ELF-1 (cell line): ENCODE measurements at regions not wholly inside any gene's neighbourhood (a gene's known extent, or its start where the extent isn't known, plus 50 kb on each side); places are given as distances from the start of the nearest gene placed in this dataset.
"Not testable (repeated sequence)": the region's sequence is repeated elsewhere in the genome, so short reads cannot be mapped to it uniquely, and the experiment has no call there.

ENCODE experiments used
- DNase-seq: peaks from one replicate; pipeline ENCODE4 v3.0.0-alpha.2; 2016; ENCODE audit warnings: low read depth, low spot score

DNA sequence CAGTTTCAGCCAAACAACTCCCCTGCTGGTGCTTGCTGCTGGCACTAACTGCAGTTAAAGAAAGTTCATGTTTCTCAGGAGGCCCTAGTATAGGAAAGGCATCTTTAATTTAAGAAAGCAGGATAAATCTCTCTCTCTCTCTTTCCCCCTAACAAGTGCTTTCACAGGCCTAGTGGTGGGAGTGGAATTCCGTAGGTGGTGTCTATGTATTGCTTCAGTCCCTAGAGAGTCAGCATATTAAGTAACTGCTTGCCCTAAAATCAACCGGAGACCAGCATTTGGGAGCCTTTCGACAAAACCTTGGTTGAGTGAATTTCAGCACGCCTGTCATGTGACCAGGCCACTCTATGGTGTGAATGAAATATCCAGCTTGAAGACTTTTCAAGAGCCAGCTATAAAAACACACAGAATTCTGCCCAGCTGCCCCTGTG lies 169.2 kb upstream of the TGFBR2 start:
- no peak for DNase-seq

DNA sequence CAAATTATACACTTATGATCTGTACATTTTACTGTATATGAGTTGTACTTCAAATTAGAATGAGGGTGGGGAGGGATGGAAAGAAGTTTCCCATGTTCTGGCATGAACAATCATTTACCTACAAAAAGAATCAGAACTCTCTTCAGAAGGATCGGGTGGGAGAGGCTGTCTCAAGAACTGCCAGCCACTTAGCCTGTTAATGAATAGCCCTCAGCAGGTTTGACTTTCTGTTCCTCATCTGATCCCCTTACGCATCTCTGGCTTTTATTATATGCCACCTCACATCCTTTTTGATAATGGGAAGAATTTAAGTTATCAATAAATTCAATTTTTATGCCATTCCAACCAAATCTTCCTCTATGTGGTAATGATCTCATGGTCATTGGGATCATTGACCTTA lies 168.3 kb upstream of the TGFBR2 start:
- DNase-seq: no peak

DNA sequence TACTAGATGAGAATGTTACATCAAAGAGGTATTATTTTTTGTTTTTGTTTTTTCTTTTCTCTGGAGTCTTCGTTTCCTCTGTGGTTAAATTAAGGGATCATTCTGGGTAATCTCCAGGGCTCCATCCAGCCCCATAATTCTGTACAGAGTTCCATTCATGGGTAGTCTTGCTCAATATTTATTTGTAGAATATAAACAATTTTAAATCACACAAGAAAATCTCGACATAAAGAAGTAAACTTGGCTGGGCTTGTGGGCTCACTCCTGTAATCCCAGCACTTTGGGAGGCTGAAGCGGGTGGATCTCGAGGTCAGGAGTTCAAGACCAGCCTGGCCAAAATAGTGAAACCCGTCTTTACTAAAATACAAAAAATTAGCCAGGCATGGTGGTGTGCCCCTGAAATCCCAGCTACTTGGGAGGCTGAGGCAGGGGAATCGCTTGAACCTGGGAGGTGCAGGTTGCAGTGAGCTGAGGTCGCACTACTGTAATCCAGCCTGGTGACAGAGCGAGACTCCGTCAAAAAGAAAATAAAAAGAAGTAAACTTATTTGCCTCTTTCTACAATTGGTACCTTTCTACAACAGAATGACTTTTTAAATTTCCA lies 166.8 kb upstream of the TGFBR2 start:
- no peak for DNase-seq

DNA sequence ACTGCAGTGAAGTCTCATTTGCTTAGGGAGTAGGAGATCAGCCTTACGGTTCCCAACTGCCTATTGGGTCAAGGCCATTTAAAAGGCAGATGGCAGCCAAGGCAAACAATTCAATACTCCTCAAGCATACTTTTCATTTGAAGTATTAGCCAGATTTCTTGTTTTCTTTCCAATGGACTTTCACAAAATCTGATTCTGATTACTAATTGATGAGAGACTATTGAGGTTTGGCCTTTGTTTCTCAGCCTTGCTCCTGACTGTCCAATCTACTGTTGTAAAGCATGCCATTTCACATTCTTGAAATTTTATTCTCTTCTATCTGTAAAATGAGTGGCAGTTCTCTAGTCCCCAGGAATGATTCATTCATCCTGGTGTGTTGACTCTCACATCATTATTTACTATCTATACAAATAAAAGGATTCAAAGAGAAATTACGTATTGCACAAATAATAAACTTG lies 166.2 kb upstream of the TGFBR2 start:
- DNase-seq: no peak

DNA sequence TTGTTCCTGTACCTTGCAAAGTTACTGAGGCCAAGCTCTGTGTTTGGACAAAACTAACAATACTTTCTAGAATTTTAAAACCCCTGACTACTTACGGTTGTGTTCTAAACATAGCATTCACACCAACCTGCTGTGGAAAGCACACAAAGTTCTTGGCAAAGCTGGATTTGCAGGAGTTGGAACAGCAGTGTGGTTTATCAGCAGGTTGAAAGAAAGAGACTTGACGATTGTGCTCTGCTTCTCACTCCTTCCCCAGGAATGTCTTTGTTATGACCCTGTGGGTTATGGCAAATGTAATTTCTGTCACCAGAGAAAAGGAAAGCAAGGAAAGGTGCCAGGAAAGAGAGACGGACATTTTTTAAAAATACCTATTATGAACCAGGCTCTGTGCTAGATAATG lies 165.5 kb upstream of the TGFBR2 start:
- no peak for DNase-seq

DNA sequence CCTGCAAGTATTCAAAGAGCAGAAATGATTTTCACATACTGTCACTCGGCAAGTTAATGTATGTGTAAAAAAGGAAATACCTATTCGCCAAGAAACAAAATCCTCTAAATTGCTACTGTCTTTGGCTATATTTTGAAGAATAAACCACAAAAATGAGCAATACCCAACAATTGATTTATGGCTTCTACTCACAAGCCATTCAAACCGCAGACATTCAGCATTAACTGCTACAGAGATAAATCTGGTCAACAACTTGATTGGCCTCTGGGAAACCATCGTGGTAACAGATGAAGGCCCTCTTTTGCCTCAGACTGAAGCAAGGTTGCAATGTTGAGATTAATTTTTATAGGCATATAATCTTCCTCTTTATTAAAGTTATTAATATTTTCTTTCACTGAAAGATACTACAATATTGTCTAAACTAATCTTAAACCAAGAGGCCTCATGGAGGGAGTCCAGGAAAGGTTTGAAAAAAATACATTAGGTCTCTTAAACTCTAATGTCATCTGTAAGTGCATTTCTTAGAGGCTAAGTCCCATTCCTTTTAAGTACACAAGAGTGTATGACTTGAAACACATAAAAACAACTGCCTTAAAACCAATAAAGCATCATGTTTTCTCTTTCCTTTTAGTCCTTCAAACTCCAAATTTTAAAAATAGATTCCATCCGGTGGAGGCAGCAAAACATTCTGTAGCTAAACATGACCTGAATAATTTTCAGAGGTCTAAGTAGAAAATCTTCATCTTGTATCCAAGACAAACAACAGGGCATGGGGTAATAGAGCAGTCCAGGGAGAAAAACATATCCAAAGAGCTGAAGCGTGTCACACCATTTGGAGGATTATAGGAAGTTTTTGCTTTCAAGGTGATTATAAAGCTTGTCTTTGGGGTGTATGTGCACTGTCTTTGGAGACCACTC lies 162.4 kb upstream of the TGFBR2 start:
- no peak for DNase-seq

DNA sequence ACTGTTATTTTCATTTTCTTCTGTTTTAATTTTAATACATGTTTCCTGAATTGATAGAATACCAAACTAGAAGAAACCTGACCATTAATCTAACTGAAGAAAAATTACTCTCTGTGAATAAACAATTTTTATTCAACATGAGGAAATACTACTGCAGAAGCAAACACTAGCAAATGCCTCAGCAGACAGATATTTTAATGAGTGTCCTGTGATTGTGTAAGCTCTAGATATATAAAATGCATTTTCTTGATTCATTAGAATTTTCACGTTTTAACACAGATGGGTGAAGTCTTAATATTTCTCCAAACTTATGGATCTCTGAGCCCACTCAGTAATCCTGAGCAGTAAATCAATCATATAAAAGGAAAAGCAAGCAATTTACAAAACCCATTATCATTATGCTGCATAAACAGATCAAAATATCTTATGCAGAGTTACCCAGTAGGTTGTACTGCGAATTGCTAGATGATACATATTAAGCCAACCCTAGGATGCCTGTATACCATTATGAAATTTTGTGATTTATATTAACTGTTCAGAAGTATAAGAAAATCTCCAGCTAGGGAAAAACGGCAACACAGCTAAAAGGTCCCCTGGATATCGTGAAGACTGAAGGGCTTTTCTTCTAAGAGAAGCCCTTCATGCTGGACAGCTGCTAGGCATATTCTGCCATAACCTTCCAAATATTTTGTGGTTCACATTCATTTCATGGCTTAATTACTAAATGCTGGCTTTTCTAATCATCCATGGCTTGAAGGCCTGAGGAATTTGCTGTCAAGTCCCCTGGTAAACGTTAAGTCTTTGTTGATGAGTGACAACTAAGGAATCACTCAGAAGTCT lies 157.7 kb upstream of the TGFBR2 start:
- DNase-seq: no peak

DNA sequence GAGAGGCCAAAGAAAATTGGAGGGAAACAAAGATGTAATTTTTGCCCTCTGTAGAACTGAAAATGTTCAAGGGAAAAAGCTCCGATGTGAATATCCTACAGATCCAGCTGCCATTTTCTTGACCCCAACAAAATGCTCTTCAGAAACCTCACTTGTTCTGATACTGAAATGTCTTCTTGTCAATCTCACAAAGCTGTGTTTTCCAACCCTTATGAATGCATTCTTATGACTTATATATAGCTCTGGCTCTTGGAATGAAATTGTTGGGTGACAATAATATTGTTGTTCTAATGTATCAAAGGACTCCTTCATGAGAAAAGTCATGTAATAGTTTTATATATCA lies 157.1 kb upstream of the TGFBR2 start:
- no peak for DNase-seq

DNA sequence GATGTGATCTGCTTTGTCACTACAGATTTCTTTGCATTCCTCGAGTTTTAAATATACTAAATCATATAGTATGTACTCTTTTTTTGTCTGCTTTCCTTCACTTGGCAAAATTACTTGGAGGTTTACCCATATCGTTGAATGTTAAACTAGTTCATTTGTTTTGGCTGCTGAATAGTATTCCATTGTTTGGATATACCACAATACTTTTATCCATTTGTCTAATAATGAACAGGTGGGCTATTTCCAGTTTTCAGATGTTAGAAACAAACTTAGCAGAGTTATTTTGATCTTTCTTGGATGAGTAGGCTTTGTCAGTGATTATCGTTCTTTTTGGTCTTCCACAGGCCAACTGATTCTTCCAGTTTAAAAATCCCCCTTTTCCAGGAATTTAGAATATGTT lies 154.0 kb upstream of the TGFBR2 start:
- no peak for DNase-seq

DNA sequence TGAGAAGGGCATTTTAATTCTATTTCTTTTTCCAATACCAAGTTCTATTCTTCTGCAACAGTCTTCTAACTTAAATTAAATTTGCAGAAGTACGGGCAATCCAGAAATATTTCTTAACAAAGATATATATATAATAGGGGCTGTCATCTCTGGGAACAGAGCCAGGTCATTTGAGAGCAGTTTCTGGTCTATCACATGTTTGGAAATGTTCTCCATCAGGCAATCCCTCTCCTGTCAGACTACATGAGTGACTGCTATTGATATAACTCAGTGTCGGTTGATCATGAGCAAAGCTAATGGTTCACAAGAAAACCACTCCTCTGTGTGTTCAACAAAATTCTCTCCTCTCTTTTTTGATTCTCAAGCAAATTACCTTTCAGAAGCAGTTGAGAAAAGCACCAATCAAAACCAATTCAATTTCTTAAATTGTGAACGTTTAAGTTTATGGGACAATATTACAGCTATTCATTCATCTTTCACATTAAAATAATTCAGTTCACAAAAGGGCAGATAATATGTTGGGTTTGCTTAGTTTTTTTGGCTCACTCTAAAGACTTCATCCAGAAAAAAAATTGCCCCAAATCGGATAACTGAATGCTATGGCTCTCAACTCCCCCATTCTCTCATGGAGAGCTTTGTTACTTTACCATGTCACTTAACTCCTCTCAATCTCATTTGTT lies 152.9 kb upstream of the TGFBR2 start:
- no peak for DNase-seq

DNA sequence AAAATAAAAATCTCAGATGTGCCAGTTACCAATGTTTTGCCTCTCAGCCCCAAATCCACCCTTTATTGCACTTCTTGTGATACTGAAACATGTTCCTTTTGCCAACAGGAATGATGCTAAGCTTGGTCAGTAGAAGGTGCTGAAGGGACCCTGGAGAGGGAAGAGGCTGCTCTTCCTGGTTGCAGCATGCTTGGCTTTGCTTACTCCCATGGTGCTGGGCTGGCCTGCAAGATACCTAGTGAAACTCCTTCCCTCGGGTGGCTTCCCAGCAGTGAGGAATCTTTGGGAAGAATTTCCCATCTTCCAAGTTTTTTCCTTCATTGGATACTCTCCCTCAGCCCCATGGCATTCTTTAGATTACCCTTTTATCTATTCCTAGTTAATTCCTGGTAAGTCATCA lies 151.8 kb upstream of the TGFBR2 start:
- DNase-seq: no peak

DNA sequence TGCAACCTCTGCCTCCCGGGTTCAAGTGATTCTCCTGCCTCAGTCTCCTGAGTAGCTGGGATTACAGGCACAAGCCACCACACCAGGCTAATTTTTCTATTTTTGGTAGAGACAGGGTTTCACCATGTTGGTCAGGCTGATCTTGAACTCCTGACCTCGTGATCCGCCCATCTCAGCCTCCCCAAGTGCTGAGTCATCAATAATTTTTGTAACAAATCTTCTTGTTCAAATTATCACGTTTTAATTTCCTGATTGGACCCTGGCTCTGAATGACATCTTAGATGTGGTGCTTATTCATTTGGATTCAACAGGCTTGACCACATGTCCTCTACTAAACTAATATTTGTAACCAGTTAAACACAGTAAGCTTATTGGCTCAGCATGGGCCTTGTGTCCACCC lies 151.3 kb upstream of the TGFBR2 start:
- DNase-seq: not testable (repeated sequence)

DNA sequence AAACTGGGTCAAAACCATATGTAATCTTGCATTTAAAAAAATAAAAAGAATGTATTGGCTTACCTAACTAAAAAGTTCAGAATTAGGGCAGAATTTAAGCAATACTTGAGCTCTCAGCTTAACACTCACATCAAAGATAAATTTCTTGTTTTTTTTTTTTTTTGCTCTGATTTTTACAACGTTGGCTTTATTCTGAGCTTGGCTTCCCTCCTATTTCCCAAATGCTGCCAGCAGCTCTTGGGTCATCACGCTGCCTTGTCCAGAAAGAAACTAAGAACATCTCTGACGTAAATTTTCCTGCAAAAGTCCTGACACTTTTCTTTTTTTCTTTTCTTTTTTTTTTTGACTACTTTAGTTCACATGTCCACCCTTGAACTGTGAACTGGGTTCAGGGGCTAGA lies 150.6 kb upstream of the TGFBR2 start:
- no peak for DNase-seq

DNA sequence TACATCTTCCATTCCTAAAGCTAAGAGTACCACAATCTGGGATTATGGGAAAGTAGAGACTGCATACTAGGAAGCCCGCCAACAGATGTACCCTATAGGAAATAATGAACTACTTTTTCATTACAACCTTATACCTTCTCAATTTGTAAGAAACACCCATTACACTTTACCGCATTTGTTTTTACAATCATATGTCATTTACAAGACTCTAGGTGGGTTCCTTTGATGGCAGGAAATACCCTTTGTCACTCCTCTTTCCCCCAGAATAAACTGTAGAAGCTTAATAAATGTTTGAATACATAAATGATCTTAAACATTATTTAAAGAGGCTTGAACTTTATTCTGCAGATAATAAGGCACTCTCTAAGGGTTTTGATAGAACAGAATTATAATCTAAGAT lies 150.1 kb upstream of the TGFBR2 start:
- DNase-seq: no peak

DNA sequence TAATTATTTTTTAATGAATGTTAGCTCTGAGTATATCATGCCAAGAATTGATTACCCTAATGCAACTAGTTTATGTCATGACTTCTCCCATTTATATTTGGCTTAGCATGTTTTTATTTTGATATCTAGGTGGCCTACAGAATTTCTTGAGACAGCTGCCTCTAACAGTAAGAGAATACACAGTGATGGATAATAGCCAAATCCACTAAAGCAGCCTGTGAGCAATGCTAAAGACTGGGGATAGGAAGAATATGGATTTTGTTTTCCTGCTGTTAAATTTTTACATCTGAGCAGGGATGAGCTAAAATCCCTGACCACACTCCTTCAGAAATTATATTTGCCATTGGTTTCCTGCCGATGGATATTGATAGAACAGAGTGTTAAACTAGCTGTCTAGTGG lies 149.3 kb upstream of the TGFBR2 start:
- DNase-seq: no peak

DNA sequence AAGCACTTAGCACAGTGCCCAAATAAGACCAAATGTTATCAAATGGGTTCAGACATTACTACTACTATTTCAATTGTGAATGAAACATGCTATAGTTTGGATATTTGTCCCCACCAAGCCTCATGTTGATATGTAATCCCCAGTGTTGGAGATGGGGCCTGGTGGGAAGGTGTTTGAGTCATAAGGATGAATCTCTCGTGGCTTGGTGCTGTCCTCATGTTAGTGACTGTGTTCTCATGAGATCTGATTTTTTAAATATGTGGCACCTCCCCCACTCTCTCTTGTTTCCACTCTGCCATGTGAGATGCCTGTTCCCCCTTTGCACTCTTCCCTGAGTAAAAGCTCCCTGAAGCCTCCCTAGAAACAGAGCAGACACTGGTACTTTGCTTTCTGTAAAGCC lies 148.7 kb upstream of the TGFBR2 start:
- DNase-seq: no peak

DNA sequence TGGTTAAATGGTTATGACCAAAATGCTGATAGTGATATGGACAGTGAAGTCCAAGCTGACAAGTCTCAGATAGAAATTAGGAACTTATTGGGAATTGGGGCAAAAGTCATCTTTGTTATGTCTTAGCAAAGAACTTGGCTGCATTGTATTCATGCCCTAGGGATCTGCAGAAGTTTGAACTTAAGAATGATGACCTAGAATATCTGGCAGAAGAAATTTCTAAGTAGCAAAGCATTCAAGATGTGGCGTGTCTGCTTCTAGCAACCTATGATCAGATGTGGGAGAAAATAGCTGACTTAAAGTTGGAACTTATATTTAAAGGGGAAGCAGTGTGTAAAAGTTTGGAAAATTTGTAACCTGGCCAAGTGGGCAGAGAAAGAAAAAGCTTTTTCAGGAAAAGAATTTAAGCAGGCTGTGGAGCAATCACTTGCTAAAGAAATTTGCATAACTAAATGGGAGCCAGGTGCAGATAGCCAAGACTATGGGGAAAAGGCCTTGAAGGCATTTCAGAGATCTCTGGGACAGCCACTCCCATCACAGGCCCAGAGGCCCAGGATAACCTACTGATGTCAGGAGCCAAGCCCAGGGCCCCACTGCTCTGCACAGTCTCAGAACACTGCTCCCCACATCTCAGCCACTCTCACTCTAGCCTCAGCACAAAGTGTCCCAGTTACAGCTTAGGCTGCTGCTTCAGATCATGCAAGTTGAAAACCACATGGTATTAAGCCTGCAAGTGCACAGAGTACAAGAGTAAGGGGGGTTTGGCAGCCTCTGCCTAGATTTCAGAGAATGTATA lies 147.8 kb upstream of the TGFBR2 start:
- peak; percentile 6 for DNase-seq

DNA sequence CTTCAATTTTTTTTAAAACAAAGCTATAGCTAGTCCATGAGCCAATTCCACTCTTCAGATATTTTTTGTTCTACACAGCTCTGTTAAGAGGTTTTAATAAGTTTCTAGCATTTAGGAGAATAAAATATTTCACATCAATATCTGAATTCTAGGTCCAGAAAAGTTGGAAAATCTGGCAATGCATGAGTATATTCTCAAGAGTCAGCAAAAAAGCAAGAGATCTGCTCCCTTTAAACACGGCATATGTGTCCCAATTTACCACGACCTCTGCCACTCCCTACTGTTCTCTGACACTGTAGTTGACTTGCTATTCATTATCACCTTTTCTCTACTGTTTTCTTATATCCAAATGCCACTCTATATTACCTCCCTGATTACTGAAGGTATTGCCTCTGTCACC lies 145.1 kb upstream of the TGFBR2 start:
- DNase-seq: no peak

DNA sequence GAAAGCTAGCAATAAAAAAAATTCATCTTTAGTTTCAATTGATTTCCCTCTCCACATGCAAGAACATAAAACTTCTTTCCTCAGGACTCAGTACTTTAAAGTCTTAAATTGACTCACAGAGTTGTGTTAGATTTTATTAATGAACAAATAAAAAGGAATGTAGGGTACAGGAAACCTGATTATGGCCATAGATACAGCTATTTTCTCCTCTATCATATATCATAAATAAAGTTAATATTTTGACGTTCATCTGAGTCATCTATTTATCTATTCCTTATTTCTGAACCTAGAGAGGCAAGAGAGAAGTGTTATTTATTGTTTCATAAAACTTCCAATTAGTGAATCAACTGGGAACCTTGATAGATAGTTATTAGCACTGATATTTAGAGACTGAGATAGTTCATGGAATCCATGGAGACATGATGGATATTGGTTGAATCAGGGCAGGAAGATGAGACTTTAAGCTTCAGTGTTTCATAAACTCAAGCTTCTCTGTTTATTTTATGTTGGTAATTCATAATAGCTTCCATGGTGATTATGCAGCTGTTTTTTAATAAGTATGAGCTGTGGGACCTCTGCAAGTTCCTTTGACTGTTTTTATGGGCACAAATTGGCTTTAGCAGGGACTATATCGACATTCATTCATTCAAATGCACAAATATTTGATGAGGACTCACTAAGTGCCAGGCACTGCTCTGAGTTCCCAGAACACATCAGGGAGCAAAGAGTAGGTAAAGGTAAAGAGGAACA lies 143.5 kb upstream of the TGFBR2 start:
- DNase-seq: no peak

DNA sequence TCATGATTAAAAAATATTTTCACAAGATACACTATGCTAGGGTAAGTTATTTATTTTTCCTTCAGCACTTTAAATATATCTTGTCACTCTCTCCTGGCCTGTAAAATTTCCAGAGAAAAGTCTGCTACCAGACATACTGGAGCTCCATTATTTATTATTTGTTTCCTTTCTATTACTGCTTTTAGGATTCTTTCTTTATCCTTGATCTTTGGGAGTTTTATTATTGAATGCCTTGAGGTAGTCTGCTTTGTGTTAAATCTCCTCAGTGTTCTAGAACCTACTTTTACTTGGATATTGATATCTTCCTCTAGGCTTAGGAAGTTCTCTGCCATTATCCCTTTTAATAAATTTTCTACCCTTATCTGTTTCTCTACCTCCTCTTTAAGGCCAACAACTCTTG lies 142.0 kb upstream of the TGFBR2 start:
- no peak for DNase-seq
